HL-60 (cell line): ENCODE measurements at regions not wholly inside any gene's neighbourhood (a gene's known extent, or its start where the extent isn't known, plus 50 kb on each side); places are given as distances from the start of the nearest gene placed in this dataset.

Experiments
- DNase-seq, 2 experiments: peaks; one replicate each; pipeline ENCODE4 v3.0.0-alpha.2; 2010 to 2020; ENCODE audit warnings: low read depth in 1 of 2, low spot score in 1 of 2
- H3K27ac ChIP-seq: fragments of 250-450 bp; sonication (Bioruptor Pico); replicated peaks from 2 replicates; pipeline ENCODE4 v1.5.1; 2020; ENCODE audit warnings: mild to moderate bottlenecking, moderate library complexity
- H3K27me3 ChIP-seq: fragments of 250-450 bp; sonication (Bioruptor Pico); 2 replicates; pipeline ENCODE4 v1.5.1; 2021; ENCODE audit warnings: mild to moderate bottlenecking, moderate library complexity; ENCODE audit not compliant: insufficient read depth, poor library complexity, severe bottlenecking
- H3K4me3 ChIP-seq: replicated peaks from 2 replicates; pipeline ENCODE4 v1.5.1; 2011; ENCODE audit warnings: mild to moderate bottlenecking, control low read depth, low read length; ENCODE audit not compliant: insufficient read depth
- GABPA ChIP-seq: IDR thresholded peaks from 2 replicates; pipeline ENCODE4 v1.6.1; 2012; ENCODE audit warnings: low read depth
- POLR2AphosphoS5 ChIP-seq: IDR thresholded peaks from 2 replicates; pipeline ENCODE4 v1.6.1; 2012; ENCODE audit warnings: low read depth
- SPI1 ChIP-seq: IDR thresholded peaks from 2 replicates; pipeline ENCODE4 v1.6.1; 2012; ENCODE audit warnings: low read depth, mild to moderate bottlenecking, borderline replicate concordance
- TF ChIP-seq, protein P1 (sequence below): IDR thresholded peaks from one replicate; pipeline ENCODE4 v1.5.1; 2011; ENCODE audit warnings: low read length, control low read depth, inconsistent platforms; ENCODE audit not compliant: insufficient read depth
- TF ChIP-seq, protein P2 (sequence below): IDR thresholded peaks from 2 replicates; pipeline ENCODE4 v1.6.1; 2012; ENCODE audit warnings: low read depth; ENCODE audit not compliant: insufficient replicate concordance

DNA sequence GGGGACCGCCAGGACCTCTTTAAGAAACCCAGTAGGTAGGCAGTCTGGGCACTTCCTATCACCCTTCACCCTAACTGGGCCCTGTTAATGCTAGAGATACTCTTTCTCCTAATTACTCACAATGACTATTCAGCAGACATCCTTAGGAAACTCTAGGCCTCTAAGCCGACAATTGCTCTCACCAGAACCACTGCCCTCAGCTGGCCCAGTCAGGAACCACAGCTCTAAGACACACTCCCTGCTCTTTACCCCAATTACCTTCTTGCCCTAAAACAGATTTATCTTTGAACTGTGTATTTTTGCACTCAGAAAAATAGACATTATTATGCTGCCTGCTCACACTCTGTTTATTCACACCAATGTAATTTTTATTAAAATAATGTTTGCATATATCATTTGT is 432.6 kb upstream of the SLC30A5 start:
- Histone ChIP-seq H3K27me3 (no peaks in the 10 kb centered on the region), H3K4me3 (no peak overlapping the region), H3K27ac (no peak overlapping the region)
- no peak for TF ChIP-seq GABPA
- TF ChIP-seq SPI1 = no peak
- TF ChIP-seq, protein P1, sequence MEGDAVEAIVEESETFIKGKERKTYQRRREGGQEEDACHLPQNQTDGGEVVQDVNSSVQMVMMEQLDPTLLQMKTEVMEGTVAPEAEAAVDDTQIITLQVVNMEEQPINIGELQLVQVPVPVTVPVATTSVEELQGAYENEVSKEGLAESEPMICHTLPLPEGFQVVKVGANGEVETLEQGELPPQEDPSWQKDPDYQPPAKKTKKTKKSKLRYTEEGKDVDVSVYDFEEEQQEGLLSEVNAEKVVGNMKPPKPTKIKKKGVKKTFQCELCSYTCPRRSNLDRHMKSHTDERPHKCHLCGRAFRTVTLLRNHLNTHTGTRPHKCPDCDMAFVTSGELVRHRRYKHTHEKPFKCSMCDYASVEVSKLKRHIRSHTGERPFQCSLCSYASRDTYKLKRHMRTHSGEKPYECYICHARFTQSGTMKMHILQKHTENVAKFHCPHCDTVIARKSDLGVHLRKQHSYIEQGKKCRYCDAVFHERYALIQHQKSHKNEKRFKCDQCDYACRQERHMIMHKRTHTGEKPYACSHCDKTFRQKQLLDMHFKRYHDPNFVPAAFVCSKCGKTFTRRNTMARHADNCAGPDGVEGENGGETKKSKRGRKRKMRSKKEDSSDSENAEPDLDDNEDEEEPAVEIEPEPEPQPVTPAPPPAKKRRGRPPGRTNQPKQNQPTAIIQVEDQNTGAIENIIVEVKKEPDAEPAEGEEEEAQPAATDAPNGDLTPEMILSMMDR = no peak
- no peak for TF ChIP-seq POLR2AphosphoS5
- TF ChIP-seq, protein P2, sequence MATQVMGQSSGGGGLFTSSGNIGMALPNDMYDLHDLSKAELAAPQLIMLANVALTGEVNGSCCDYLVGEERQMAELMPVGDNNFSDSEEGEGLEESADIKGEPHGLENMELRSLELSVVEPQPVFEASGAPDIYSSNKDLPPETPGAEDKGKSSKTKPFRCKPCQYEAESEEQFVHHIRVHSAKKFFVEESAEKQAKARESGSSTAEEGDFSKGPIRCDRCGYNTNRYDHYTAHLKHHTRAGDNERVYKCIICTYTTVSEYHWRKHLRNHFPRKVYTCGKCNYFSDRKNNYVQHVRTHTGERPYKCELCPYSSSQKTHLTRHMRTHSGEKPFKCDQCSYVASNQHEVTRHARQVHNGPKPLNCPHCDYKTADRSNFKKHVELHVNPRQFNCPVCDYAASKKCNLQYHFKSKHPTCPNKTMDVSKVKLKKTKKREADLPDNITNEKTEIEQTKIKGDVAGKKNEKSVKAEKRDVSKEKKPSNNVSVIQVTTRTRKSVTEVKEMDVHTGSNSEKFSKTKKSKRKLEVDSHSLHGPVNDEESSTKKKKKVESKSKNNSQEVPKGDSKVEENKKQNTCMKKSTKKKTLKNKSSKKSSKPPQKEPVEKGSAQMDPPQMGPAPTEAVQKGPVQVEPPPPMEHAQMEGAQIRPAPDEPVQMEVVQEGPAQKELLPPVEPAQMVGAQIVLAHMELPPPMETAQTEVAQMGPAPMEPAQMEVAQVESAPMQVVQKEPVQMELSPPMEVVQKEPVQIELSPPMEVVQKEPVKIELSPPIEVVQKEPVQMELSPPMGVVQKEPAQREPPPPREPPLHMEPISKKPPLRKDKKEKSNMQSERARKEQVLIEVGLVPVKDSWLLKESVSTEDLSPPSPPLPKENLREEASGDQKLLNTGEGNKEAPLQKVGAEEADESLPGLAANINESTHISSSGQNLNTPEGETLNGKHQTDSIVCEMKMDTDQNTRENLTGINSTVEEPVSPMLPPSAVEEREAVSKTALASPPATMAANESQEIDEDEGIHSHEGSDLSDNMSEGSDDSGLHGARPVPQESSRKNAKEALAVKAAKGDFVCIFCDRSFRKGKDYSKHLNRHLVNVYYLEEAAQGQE = no peak
- no peak for DNase-seq

DNA sequence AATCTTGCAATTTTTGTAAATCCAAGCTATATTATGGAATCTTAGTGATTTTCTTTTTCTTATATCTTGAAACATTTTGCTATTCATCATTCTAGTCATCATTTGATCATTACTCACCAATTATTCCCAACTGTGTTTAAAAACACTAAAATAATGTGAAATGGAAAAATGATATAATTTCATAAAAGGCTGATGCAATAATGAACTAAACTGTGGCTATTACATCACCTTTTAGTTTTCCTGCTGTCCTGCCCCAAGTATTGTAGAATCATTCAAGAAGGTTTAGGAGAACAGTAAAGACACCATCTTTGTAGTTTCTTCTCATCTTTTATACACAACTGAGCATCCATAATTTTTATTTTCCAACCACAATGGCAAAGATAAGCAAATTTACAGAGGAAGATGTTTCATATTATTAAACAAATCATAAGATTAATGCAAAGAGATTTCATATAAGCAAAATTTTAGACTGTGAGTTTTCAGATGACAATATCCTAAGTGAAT is 431.0 kb upstream of the SLC30A5 start:
- Histone ChIP-seq H3K27me3 (no peaks in the 10 kb centered on the region), H3K27ac (no peak overlapping the region), H3K4me3 (no peak overlapping the region)
- TF ChIP-seq SPI1 = no peak
- TF ChIP-seq, protein P1 = no peak
- TF ChIP-seq GABPA = no peak
- TF ChIP-seq POLR2AphosphoS5 = no peak
- TF ChIP-seq, protein P2 = no peak
- no peak for DNase-seq

DNA sequence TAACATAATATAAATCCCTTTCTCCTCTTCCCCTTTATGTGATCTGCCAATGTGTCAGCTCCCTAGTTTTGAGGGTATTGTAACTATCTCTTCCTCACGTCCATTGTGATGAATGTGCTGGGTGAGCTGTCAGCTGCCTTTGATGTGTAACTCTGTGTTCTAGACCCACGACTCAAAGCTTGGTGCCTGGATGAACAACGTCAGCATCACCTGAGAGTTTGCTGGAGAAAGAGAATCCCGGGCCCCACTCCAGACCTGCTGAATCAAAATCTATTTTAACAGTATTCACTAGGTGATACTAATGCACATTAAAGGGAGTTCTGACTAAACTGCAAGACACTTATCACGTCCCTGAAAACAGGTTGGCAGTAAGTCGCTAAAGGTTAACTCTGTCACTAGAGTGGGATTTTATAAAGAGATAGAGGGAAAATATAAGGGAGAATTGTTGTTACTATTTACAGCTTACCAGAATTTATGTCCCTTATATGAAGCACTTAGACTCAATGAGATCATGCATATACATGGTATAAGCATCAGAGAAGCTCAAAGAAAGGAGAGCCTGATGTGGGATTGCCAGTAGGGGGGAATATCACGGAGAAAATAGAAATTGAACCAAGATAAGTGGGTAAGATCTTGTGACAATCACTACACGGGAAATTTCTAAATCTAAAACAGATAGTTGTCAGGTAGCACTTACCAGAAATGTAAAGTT is 423.8 kb upstream of the SLC30A5 start:
- DNase-seq = no peak
- H3K27me3 ChIP-seq = no peaks in the 10 kb centered on the region
- no peak overlapping the region for H3K4me3 ChIP-seq
- H3K27ac ChIP-seq = no peak overlapping the region
- no peak for TF ChIP-seq SPI1

DNA sequence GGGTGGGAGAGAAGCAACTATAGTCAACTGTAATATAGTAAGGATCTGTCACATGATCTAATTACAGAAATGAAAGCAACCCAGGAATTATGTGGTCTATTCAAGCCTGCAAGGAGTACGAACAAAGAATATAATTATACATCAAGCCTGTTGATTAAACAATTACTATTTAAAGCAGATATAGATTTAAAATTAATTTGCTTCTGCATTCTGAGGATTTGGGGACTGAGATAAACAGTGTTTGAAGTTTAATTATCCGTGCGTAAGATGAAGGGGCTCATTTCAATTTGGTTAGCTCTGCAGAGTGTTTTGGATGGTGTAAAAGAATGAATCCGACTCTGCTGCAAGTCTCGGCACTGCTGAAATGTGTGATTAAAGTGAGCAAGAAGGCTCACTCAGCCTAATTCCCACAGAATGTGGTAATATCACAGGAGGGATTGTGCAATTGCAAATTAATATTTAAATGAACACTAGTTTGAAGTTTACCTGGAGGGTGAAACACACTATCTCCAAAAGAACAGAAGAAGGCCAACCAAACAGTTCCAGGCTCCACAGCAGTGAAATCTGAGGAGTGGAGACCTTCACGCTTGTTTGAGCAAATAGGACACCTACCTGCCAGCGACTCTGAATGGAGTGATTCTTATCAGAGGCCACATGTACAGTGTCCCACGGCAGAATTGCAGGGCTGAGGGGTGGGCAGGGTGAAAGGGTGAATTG is 420.6 kb upstream of the SLC30A5 start:
- no peak overlapping the region for H3K27ac ChIP-seq
- H3K4me3 ChIP-seq = no peak overlapping the region
- no peak for DNase-seq
- TF ChIP-seq, protein P2 = no peak
- no peak for TF ChIP-seq GABPA
- TF ChIP-seq SPI1 = no peak
- TF ChIP-seq, protein P1 = no peak
- no peak for TF ChIP-seq POLR2AphosphoS5
- H3K27me3 ChIP-seq = no peaks in the 10 kb centered on the region
